MCF 10A (cell line): ENCODE measurements at regions not wholly inside any gene's neighbourhood (a gene's known extent, or its start where the extent isn't known, plus 50 kb on each side); places are given as distances from the start of the nearest gene placed in this dataset.
A peak's percentile ranks its signal among the peaks of the same experiment; 100 is the strongest.

Source experiments
- BruUV-seq: library from RNA; stranded (reverse); fragments of 400-500 nt; replicated peaks from 2 replicates; lab custom pipeline; 2021; lab: Mats Ljungman, UMichigan
- CTCF ChIA-PET: fragments of 300-600 bp; sonication (Branson Sonifier 250); formaldehyde crosslinking; extraction: SDS; loops from one replicate; lab custom pipeline; 2021; ENCODE audit warnings: antibody characterized with exemption, inconsistent platforms; lab: Yijun Ruan, JAX
- POLR2A ChIA-PET: fragments of 300-600, 350-650 bp; sonication (Branson Sonifier 250); formaldehyde crosslinking; extraction: SDS; loops from one replicate; lab custom pipeline; 2020; ENCODE audit warnings: antibody characterized with exemption, inconsistent platforms; lab: Yijun Ruan, JAX
- DNase-seq: peaks from one replicate; pipeline ENCODE4 v3.0.0-alpha.2; 2018; ENCODE audit not compliant: unreplicated experiment
- H3K27ac Mint-ChIP-seq: one replicate; pipeline ENCODE4 v1.8.0; 2022; ENCODE audit warnings: mild to moderate bottlenecking, low read depth, mixed read lengths; ENCODE audit not compliant: unreplicated experiment
- H3K27me3 Mint-ChIP-seq: one replicate; pipeline ENCODE4 v1.8.0; 2022; ENCODE audit warnings: mixed read lengths; ENCODE audit not compliant: insufficient read depth, unreplicated experiment
- H3K36me3 Mint-ChIP-seq: one replicate; pipeline ENCODE4 v1.8.0; 2022; ENCODE audit warnings: mild to moderate bottlenecking, moderate library complexity, mixed read lengths; ENCODE audit not compliant: insufficient read depth, unreplicated experiment
- H3K4me1 Mint-ChIP-seq: one replicate; pipeline ENCODE4 v1.8.0; 2022; ENCODE audit warnings: mixed read lengths; ENCODE audit not compliant: insufficient read depth, unreplicated experiment
- H3K4me3 Mint-ChIP-seq: one replicate; pipeline ENCODE4 v1.8.0; 2022; ENCODE audit warnings: mild to moderate bottlenecking, moderate library complexity, mixed read lengths; ENCODE audit not compliant: unreplicated experiment
- H3K9me3 Mint-ChIP-seq: one replicate; pipeline ENCODE4 v1.8.0; 2022; ENCODE audit warnings: mixed read lengths; ENCODE audit not compliant: unreplicated experiment
- intact Hi-C: fragments of 100-400 bp; cut with micrococcal nuclease; formaldehyde crosslinking; loops from 2 replicates; pipeline ENCODE4 v1.14.1; 2022
- TF ChIP-seq, protein P1 (sequence below): fragments of 200-600 bp; IDR thresholded peaks from one replicate; pipeline ENCODE4 v1.8.0; 2022; ENCODE audit warnings: antibody characterized with exemption, mild to moderate bottlenecking; ENCODE audit not compliant: unreplicated experiment

DNA sequence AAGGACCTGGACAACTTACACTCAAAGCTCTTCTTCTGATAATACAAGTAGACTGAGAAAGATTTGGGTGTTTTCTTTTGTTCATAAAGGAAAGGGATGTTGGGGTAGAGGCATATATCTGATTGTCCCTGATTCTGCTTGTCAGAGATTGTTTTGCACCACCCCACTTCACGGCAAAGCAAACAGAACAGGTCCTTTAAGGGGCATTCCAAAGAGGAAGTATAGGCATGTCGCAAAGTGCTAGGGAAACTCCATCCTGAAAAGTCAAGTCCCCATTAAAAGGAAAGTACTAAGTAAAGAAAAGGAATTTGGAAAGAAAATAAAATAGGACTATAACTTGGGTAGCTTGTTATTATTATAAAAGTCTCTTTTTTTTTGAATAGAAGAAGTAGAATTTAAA lies 233.0 kb downstream of the DNAJB9 start:
- POLR2A ChIA-PET, result no interaction called here
- CTCF ChIA-PET, result no interaction called here
- no peaks in the 10 kb centered on the region for H3K4me1 Mint-ChIP-seq
- H3K4me3 Mint-ChIP-seq, result no peak overlapping the region
- no peak for DNase-seq
- H3K27ac Mint-ChIP-seq, result no peak overlapping the region
- peaks cover 89% of the 10 kb centered on the region for H3K27me3 Mint-ChIP-seq
- TF ChIP-seq, protein P1, sequence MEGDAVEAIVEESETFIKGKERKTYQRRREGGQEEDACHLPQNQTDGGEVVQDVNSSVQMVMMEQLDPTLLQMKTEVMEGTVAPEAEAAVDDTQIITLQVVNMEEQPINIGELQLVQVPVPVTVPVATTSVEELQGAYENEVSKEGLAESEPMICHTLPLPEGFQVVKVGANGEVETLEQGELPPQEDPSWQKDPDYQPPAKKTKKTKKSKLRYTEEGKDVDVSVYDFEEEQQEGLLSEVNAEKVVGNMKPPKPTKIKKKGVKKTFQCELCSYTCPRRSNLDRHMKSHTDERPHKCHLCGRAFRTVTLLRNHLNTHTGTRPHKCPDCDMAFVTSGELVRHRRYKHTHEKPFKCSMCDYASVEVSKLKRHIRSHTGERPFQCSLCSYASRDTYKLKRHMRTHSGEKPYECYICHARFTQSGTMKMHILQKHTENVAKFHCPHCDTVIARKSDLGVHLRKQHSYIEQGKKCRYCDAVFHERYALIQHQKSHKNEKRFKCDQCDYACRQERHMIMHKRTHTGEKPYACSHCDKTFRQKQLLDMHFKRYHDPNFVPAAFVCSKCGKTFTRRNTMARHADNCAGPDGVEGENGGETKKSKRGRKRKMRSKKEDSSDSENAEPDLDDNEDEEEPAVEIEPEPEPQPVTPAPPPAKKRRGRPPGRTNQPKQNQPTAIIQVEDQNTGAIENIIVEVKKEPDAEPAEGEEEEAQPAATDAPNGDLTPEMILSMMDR, result no peak
- no TSS peak for BruUV-seq
- H3K9me3 Mint-ChIP-seq, result no peaks in the 10 kb centered on the region
- intact Hi-C loops, result no loop called here
- no peaks in the 10 kb centered on the region for H3K36me3 Mint-ChIP-seq

DNA sequence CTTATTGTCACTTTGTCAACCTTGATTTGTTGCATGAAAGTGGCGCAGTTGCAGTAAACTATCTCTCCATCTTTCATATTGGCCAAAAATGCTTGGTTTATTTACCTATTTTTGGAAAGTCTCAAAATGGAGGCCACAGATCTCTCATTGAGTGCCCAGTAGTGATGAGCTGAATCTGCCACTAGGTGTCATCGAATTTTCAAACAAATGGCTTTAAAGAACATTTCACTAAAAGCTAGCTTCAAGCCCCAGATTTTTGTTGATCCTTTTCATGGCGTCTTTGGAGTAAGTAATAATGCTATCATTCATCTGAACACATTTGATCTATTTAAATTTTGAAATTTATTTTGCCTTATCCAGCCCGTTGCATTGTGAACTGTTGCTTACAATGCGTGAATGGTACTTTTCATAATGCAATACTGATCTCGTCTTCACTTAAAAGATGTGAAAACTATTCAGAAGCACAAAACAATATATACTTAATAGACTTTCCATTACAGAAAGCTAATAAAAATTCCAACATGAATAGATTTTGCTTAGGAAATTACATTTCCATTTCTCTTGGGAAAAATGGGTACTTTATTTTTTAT lies 236.2 kb downstream of the DNAJB9 start:
- intact Hi-C loops, result no loop called here
- BruUV-seq, result no TSS peak
- no peaks in the 10 kb centered on the region for H3K9me3 Mint-ChIP-seq
- no peaks in the 10 kb centered on the region for H3K4me1 Mint-ChIP-seq
- H3K4me3 Mint-ChIP-seq, result no peak overlapping the region
- DNase-seq, result peak; percentile 26
- CTCF ChIA-PET, result interaction anchor here (0.7 to 1.7 kb wide), 6 partner anchors 10 to 1400 kb away, joined by 3 to 9 read pairs (median 3); no protein-coding TSS in a partner anchor
- TF ChIP-seq, protein P1, result peak; percentile 36
- H3K27ac Mint-ChIP-seq, result no peak overlapping the region
- peaks cover 86% of the 10 kb centered on the region for H3K27me3 Mint-ChIP-seq
- POLR2A ChIA-PET, result interaction anchor here (0.7 kb wide), 1 partner anchor 1202 kb away, joined by 3 read pairs; no protein-coding TSS in a partner anchor
- no peaks in the 10 kb centered on the region for H3K36me3 Mint-ChIP-seq

DNA sequence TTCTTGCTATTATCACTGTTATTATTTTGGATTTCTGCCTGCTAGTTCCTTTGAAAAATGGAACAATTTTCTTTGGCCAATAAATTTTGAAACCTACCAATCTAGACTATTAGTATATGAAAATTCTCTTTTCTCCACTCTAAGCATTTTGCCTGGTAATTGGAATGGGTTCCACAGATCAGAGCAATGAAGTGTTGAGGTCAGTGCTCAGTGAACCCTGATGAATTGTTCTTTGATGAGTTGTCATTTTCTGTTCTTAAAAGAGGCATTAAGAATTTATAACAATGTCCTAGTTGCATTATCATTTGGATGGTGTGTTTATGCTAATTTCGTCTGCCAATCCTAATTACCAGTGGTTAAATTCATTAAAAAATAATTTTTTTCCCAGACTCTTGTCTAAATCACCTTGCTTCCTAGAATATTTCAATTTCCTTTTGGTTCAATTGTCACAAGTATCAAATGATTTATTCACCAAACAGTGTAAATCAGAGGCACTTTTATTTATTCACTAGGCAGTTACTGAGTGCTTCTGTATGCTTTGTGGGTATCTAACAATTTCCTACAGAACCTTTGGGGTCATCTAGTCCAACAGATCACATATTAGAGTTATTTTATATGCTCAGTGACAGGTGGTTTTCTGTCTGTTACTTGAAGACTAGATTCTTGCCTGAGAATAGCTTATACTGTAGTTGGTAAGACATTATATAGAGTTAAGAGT lies 239.0 kb downstream of the DNAJB9 start:
- Mint-ChIP-seq H3K27me3 (peaks cover 79% of the 10 kb centered on the region), H3K9me3 (no peaks in the 10 kb centered on the region), H3K27ac (no peak overlapping the region), H3K4me3 (no peak overlapping the region), H3K4me1 (no peaks in the 10 kb centered on the region), H3K36me3 (no peaks in the 10 kb centered on the region)
- DNase-seq, result no peak
- CTCF ChIA-PET, result no interaction called here
- TF ChIP-seq, protein P1, result no peak
- BruUV-seq, result no TSS peak
- intact Hi-C loops, result no loop called here
- POLR2A ChIA-PET, result no interaction called here

DNA sequence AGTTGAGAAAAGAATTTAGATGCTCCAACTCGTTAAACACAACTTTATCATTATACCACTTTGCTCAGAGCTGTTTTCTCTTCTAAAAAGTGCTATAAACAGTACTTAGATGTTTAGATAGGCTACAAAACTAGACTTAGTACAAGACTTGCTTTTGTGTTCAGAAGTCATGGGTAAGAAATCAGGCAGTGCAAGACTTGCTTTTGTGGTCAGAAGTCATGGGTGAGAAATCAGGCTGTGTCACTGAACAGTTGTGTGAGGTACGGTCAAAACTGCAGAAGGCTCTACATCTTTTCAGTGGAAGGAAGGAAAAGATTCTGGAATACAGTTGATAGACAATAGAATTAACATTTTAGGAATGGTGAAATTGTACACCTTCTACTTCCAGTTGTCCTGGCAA lies 239.7 kb downstream of the DNAJB9 start:
- POLR2A ChIA-PET, result no interaction called here
- no peak for DNase-seq
- no peak overlapping the region for H3K27ac Mint-ChIP-seq
- TF ChIP-seq, protein P1, result no peak
- H3K9me3 Mint-ChIP-seq, result no peaks in the 10 kb centered on the region
- H3K27me3 Mint-ChIP-seq, result peaks cover 75% of the 10 kb centered on the region
- no peaks in the 10 kb centered on the region for H3K36me3 Mint-ChIP-seq
- no TSS peak for BruUV-seq
- intact Hi-C loops, result no loop called here
- no peaks in the 10 kb centered on the region for H3K4me1 Mint-ChIP-seq
- CTCF ChIA-PET, result no interaction called here
- H3K4me3 Mint-ChIP-seq, result no peak overlapping the region
